Parathyroid adenoma (tissue), 2 donors: ENCODE measurements at regions not wholly inside any gene's neighbourhood (a gene's known extent, or its start where the extent isn't known, plus 50 kb on each side); places are given as distances from the start of the nearest gene placed in this dataset.

ENCODE experiments used
- H2AFZ ChIP-seq: fragments of 300-600 bp; sonication (generic); one replicate; pipeline ENCODE4 v1.7.0; 2017; ENCODE audit warnings: antibody characterized with exemption, mild to moderate bottlenecking
- H3K27ac ChIP-seq: fragments of 300-600 bp; sonication (generic); one replicate; pipeline ENCODE4 v1.7.0; 2017
- H3K27me3 ChIP-seq: fragments of 300-600 bp; sonication (generic); one replicate; pipeline ENCODE4 v1.7.0; 2017; ENCODE audit warnings: low read length; ENCODE audit not compliant: control insufficient read depth, insufficient read depth
- H3K36me3 ChIP-seq: fragments of 300-600 bp; sonication (generic); one replicate; pipeline ENCODE4 v1.7.0; 2017; ENCODE audit warnings: low read length; ENCODE audit not compliant: control insufficient read depth, insufficient read depth
- H3K4me1 ChIP-seq: fragments of 300-600 bp; sonication (generic); one replicate; pipeline ENCODE4 v1.7.0; 2017; ENCODE audit warnings: control low read depth
- H3K4me2 ChIP-seq: fragments of 300-600 bp; sonication (generic); one replicate; pipeline ENCODE4 v1.7.0; 2017; ENCODE audit warnings: low read length
- H3K4me3 ChIP-seq: fragments of 300-600 bp; sonication (generic); one replicate; pipeline ENCODE4 v1.7.0; 2017; ENCODE audit warnings: low read depth, low read length
- H3K79me2 ChIP-seq: fragments of 300-600 bp; sonication (generic); one replicate; pipeline ENCODE4 v1.7.0; 2017; ENCODE audit warnings: control low read depth
- H3K9ac ChIP-seq: fragments of 300-600 bp; sonication (generic); one replicate; pipeline ENCODE4 v1.7.0; 2017; ENCODE audit warnings: mild to moderate bottlenecking
- H3K9me3 ChIP-seq: fragments of 300-600 bp; sonication (generic); one replicate; pipeline ENCODE4 v1.7.0; 2017; ENCODE audit warnings: low read length; ENCODE audit not compliant: control insufficient read depth
- TF ChIP-seq, protein P1 (sequence below): fragments of 300-600 bp; sonication (generic); IDR thresholded peaks from one replicate; pipeline ENCODE4 v1.7.0; 2017; ENCODE audit warnings: antibody characterized with exemption, mild to moderate bottlenecking
- donor health status: primary hyperparathyroidism.

GRCh38 chr12:90833228-90833627 lies 121.7 kb downstream of the CCER1 start:
- TF ChIP-seq, protein P1, sequence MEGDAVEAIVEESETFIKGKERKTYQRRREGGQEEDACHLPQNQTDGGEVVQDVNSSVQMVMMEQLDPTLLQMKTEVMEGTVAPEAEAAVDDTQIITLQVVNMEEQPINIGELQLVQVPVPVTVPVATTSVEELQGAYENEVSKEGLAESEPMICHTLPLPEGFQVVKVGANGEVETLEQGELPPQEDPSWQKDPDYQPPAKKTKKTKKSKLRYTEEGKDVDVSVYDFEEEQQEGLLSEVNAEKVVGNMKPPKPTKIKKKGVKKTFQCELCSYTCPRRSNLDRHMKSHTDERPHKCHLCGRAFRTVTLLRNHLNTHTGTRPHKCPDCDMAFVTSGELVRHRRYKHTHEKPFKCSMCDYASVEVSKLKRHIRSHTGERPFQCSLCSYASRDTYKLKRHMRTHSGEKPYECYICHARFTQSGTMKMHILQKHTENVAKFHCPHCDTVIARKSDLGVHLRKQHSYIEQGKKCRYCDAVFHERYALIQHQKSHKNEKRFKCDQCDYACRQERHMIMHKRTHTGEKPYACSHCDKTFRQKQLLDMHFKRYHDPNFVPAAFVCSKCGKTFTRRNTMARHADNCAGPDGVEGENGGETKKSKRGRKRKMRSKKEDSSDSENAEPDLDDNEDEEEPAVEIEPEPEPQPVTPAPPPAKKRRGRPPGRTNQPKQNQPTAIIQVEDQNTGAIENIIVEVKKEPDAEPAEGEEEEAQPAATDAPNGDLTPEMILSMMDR = no peak
- H3K27ac ChIP-seq = no peak overlapping the region
- H3K9ac ChIP-seq = no peak overlapping the region
- H3K4me3 ChIP-seq = no peak overlapping the region
- H3K27me3 ChIP-seq = no peaks in the 10 kb centered on the region
- H2AFZ ChIP-seq = no peak overlapping the region
- H3K36me3 ChIP-seq = no peaks in the 10 kb centered on the region
- no peaks in the 10 kb centered on the region for H3K79me2 ChIP-seq
- H3K4me2 ChIP-seq = no peak overlapping the region
- H3K9me3 ChIP-seq = no peaks in the 10 kb centered on the region
- H3K4me1 ChIP-seq = no peaks in the 10 kb centered on the region

DNA sequence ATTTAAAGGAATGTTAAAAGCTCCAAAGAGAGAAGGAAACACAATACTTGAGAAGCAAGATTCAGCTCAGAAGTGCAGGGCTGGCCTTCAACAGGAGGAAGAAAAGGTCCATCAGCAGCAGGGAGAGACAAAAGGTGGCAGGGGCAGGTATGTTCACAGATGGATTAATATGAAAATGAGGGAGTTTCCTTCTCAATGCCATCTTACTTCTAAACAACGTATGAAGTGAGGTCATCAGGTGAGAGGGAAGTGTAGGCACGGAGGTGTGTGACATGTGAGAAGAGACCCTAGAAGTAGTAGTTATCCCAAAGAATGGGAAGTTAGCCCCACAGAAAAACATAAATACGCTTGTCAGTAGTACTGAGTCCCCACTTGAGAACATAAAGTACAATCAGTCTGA lies 122.5 kb downstream of the CCER1 start:
- H3K27me3 ChIP-seq = no peaks in the 10 kb centered on the region

DNA sequence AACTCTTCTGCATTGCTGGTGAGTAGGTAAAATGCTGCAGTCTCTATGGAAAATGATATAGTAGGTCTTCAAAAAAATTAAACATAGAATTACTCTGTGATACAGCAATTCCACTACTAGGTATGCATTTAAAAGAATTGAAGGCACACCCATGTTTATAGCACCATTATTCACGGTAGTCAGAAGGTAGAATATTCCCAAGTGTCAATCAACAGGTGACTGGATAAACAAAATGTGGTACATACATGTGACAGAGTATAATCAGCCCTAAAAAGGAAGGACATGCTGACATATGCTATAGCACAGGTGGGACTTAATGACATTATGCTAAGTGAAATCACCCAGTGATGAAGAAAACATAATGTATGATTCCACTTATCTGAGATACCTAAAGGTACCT lies 123.3 kb downstream of the CCER1 start:
- H3K4me3 ChIP-seq = no peak overlapping the region
- H3K36me3 ChIP-seq = no peaks in the 10 kb centered on the region
- H2AFZ ChIP-seq = no peak overlapping the region
- no peaks in the 10 kb centered on the region for H3K9me3 ChIP-seq
- H3K4me1 ChIP-seq = no peaks in the 10 kb centered on the region
- TF ChIP-seq, protein P1 = no peak
- H3K9ac ChIP-seq = no peak overlapping the region
- no peak overlapping the region for H3K27ac ChIP-seq
- H3K79me2 ChIP-seq = no peaks in the 10 kb centered on the region
- no peaks in the 10 kb centered on the region for H3K27me3 ChIP-seq
- H3K4me2 ChIP-seq = no peak overlapping the region

More for the DNA sequence above, 122.5 kb downstream of the CCER1 start:
- no peaks in the 10 kb centered on the region for H3K79me2 ChIP-seq
- H3K4me3 ChIP-seq = no peak overlapping the region
- no peaks in the 10 kb centered on the region for H3K9me3 ChIP-seq
- H3K36me3 ChIP-seq = no peaks in the 10 kb centered on the region
- H3K27ac ChIP-seq = no peak overlapping the region
- TF ChIP-seq, protein P1 = no peak
- H3K4me2 ChIP-seq = no peak overlapping the region
- H3K4me1 ChIP-seq = no peaks in the 10 kb centered on the region
- no peak overlapping the region for H3K9ac ChIP-seq
- H2AFZ ChIP-seq = no peak overlapping the region

DNA sequence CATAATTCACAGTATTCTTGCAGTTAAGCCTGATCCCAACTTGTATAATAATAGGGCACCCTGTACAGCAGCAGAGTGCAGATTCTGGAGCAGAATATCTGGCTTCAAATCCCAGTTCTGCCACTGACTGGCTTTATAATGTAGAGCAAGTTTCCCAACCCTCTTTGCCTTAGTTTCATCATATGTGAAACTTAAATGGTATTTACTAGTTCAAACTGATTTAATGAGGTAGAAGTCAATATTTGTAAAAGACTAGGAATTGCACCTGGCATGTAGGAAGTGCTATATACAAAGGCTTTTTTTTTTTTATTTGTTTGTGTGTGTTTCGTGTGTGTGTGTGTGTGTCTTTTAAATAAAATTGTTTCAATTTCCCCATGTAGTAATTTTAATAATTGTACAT lies 125.9 kb downstream of the CCER1 start:
- TF ChIP-seq, protein P1 = no peak
- H3K4me2 ChIP-seq = no peak overlapping the region
- no peak overlapping the region for H3K4me3 ChIP-seq
- no peaks in the 10 kb centered on the region for H3K27me3 ChIP-seq
- no peaks in the 10 kb centered on the region for H3K4me1 ChIP-seq
- H3K27ac ChIP-seq = no peak overlapping the region
- H3K36me3 ChIP-seq = no peaks in the 10 kb centered on the region
- no peak overlapping the region for H2AFZ ChIP-seq
- H3K9ac ChIP-seq = no peak overlapping the region
- H3K9me3 ChIP-seq = no peaks in the 10 kb centered on the region
- no peaks in the 10 kb centered on the region for H3K79me2 ChIP-seq

GRCh38 chr12:90828621-90829020 lies 126.4 kb downstream of the CCER1 start:
- Histone ChIP-seq H3K79me2 (no peaks in the 10 kb centered on the region), H3K4me3 (no peak overlapping the region), H2AFZ (no peak overlapping the region), H3K4me2 (no peak overlapping the region), H3K9ac (no peak overlapping the region), H3K27me3 (no peaks in the 10 kb centered on the region), H3K9me3 (no peaks in the 10 kb centered on the region), H3K27ac (no peak overlapping the region), H3K36me3 (no peaks in the 10 kb centered on the region), H3K4me1 (no peaks in the 10 kb centered on the region)
- TF ChIP-seq, protein P1 = no peak
